ENCODE measurements at regions not wholly inside any gene's neighbourhood (a gene's known extent, or its start where the extent isn't known, plus 50 kb on each side); places are given as distances from the start of the nearest gene placed in this dataset.
A peak's percentile ranks its signal among the peaks of the same experiment; 100 is the strongest.
"Not testable (repeated sequence)": the region's sequence is repeated elsewhere in the genome, so short reads cannot be mapped to it uniquely, and the experiment has no call there.

GRCh38 chr14:106359157-106359887 is 832.9 kb downstream of the TMEM121 start:
- DNase-seq (ENCODE audit: low read depth); H3K4me3 ChIP-seq (ENCODE audit: low read depth, low read length): not testable (repeated sequence)

- not testable (repeated sequence) for H3K4me3 ChIP-seq (ENCODE audit: low read depth, low read length); DNase-seq (ENCODE audit: low read depth)
These were observed 839.0 kb downstream of the TMEM121 start for GRCh38 chr14:106365371-106365770.

- H3K4me3 ChIP-seq (ENCODE audit: low read depth, low read length); DNase-seq (ENCODE audit: low read depth): not testable (repeated sequence)
These were observed 839.5 kb downstream of the TMEM121 start for GRCh38 chr14:106365894-106366293.

- H3K4me3 ChIP-seq (ENCODE audit: low read depth, low read length); DNase-seq (ENCODE audit: low read depth): not testable (repeated sequence)
These were observed 840.6 kb downstream of the TMEM121 start for GRCh38 chr14:106366971-106367370.

- not testable (repeated sequence) for H3K4me3 ChIP-seq (ENCODE audit: low read depth, low read length); DNase-seq (ENCODE audit: low read depth)
These were observed 843.1 kb downstream of the TMEM121 start for GRCh38 chr14:106369456-106369855.

- no peak overlapping the region for H3K4me3 ChIP-seq (ENCODE audit: low read depth, low read length)
These were observed 846.7 kb downstream of the TMEM121 start for GRCh38 chr14:106372870-106373652.

GRCh38 chr14:106373653-106374110 is 847.3 kb downstream of the TMEM121 start:
- not testable (repeated sequence) for H3K4me3 ChIP-seq (ENCODE audit: low read depth, low read length)

More at GRCh38 chr14:106372870-106373652, 846.7 kb downstream of the TMEM121 start:
- DNase-seq (ENCODE audit: low read depth): no peak
- peak; percentile 97 for TF ChIP-seq CTCF (IDR thresholded peaks at IDR 0.05; ENCODE audit: control insufficient read depth, extremely low read depth, insufficient read depth)

GRCh38 chr14:106377432-106377831 is 851.0 kb downstream of the TMEM121 start:
- no peak for DNase-seq (ENCODE audit: low read depth)
- no peak overlapping the region for H3K4me3 ChIP-seq (ENCODE audit: low read depth, low read length)
- TF ChIP-seq CTCF (IDR thresholded peaks at IDR 0.05; ENCODE audit: control insufficient read depth, extremely low read depth, insufficient read depth): no peak

More at GRCh38 chr14:106373653-106374110, 847.3 kb downstream of the TMEM121 start:
- not testable (repeated sequence) for DNase-seq (ENCODE audit: low read depth)

- peak; percentile 34 for TF ChIP-seq CTCF (IDR thresholded peaks at IDR 0.05; ENCODE audit: control insufficient read depth, extremely low read depth, insufficient read depth)
- DNase-seq (ENCODE audit: low read depth): no peak
- no peak overlapping the region for H3K4me3 ChIP-seq (ENCODE audit: low read depth, low read length)
These were observed 851.8 kb downstream of the TMEM121 start for GRCh38 chr14:106378191-106378590.

- H3K4me3 ChIP-seq (ENCODE audit: low read depth, low read length): no peak overlapping the region
These were observed 854.4 kb downstream of the TMEM121 start for GRCh38 chr14:106380740-106381139.

GRCh38 chr14:106389186-106389585 is 862.8 kb downstream of the TMEM121 start:
- H3K4me3 ChIP-seq (ENCODE audit: low read depth, low read length); DNase-seq (ENCODE audit: low read depth): not testable (repeated sequence)

More at GRCh38 chr14:106380740-106381139, 854.4 kb downstream of the TMEM121 start:
- TF ChIP-seq CTCF (IDR thresholded peaks at IDR 0.05; ENCODE audit: control insufficient read depth, extremely low read depth, insufficient read depth): no peak
- DNase-seq (ENCODE audit: low read depth): no peak
